GM21737 (cell line): ENCODE measurements at regions not wholly inside any gene's neighbourhood (a gene's known extent, or its start where the extent isn't known, plus 50 kb on each side); places are given as distances from the start of the nearest gene placed in this dataset.

Source experiments
- ATAC-seq: cut with Tn5 transposase; IDR thresholded peaks from one replicate; pipeline ENCODE4 v1.9.1; 2021; ENCODE audit warnings: mild to moderate bottlenecking, moderate library complexity; ENCODE audit not compliant: unreplicated experiment

- ATAC-seq, result no peak
Observed at GRCh38 chr4:44071959-44072955, 376.4 kb downstream of the KCTD8 start.

DNA sequence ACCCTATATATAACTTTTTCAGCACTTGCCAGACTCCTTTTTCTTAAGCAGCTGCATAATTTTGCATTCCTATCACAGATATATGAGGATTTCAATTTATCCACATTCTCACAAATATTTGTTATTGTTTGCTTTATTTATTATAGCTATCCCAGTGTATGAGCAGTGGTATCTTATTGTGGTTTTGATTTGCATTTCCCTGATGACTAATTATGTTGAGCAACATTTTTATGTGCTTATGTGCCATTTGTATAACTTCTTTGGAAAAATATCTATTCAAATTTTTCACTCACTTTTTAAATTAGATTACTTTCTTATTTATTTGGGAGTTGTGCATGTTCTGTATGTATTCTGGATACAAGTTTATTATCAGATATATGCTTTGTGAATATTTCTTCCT, 361.9 kb downstream of the KCTD8 start:
- ATAC-seq, result no peak

- no peak for ATAC-seq
Observed at GRCh38 chr4:44093390-44093789, 355.2 kb downstream of the KCTD8 start.

DNA sequence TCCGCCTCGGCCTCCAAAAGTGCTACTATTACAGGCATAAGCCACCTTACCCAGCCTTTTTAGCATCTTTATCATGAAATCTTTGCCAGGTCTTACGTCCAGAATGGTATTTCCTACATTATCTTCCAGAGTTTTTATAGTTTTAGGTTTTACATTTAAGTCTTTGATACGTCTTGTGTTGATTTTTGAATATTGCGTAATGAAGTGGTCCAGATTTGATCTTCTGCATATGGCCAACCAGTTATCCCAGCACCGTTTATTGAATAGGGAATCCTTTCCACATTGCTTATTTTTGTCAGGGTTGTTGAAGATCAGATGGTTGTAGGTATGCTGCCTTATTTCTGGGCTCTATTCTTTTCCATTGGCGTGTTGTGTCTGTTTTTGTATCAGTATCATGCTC, 349.6 kb downstream of the KCTD8 start:
- no peak for ATAC-seq

- no peak for ATAC-seq
Observed at GRCh38 chr4:44100456-44100855, 348.2 kb downstream of the KCTD8 start.

DNA sequence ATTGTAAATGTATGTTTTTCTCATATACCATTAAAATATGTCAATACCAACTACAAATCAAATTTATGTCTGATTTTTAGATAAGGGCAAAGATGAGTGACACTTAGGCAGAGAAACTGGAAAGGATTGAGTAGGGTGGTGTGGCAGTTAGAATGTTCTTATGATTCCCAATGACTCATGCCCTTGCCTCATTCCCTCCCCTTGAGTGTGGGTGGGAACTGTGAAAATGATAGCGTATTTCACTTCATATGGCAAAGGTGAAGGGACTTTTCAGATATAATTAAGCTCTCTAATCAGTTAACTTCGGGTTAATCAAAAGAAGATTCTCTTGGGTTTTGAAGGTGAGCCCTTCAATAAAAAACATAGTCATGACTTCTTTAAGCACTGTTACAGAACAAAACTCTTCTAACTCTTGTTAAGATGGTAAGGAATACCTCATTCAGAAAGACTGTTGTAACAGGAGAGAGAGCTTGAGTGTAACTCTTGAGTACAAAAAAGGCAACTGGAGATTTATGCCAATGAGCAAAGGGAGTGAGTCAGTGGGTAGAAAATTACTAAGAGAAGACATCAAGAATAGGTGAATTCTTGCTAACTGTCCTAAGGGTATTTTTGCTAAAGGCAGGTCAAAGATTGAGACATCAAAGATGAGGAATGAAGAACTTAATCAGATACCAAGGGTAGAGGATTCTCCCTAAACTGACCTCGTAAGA, 329.5 kb downstream of the KCTD8 start:
- ATAC-seq, result no peak

- no peak for ATAC-seq
Observed at GRCh38 chr4:44120646-44121045, 328.0 kb downstream of the KCTD8 start.

DNA sequence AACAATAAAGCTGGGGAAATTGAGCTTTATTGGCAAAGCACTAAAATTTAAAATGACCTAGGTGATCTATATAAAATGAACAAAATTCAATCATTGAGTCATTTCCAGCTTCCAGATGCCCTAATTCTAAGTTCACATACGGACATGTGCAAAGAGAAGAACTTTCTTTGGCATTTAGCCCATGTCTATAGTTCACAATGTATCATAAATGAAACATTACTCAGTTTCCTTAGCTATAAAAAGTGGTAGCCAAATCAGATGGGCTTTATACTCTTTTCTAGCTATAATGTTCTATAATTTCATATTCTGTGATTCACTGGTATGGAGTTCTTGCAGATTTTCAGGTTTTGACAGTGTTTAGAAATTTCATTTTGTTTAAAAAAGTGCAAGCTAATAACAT, 327.4 kb downstream of the KCTD8 start:
- ATAC-seq, result no peak
